ENCODE measurements at regions not wholly inside any gene's neighbourhood (a gene's known extent, or its start where the extent isn't known, plus 50 kb on each side); places are given as distances from the start of the nearest gene placed in this dataset.

DNA sequence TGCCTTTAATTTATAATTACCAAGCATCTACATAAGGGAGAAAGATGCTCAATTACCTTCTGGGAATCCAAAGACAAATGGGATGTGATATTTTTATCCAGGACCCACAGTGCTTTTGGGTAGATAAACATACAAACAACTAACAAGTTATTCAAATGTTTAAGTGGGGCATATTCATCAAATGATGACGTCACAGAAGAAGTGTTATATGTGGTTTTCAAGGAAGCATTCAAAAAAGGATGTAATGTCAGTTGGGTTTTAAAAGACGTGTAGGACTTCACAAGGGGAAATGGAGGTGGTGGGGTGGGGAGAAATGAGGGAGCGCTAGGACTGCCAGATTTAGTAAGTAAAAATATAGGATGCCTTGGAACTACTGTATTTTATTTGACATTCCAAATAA lies 915.9 kb downstream of the KCNA4 start:
- Histone ChIP-seq H3K4me3 (ENCODE audit: low read depth, low read length) (no peak overlapping the region), H3K27me3 (replicated peaks) (no peaks in the 10 kb centered on the region), H3K36me3 (replicated peaks) (no peaks in the 10 kb centered on the region), H3K27ac (no peak overlapping the region)
- in situ Hi-C loops (cut with HindIII; ENCODE audit: low pct_ligation_motif_present, low sequenced_read_pairs): no loop called here
- TF ChIP-seq, protein P1, sequence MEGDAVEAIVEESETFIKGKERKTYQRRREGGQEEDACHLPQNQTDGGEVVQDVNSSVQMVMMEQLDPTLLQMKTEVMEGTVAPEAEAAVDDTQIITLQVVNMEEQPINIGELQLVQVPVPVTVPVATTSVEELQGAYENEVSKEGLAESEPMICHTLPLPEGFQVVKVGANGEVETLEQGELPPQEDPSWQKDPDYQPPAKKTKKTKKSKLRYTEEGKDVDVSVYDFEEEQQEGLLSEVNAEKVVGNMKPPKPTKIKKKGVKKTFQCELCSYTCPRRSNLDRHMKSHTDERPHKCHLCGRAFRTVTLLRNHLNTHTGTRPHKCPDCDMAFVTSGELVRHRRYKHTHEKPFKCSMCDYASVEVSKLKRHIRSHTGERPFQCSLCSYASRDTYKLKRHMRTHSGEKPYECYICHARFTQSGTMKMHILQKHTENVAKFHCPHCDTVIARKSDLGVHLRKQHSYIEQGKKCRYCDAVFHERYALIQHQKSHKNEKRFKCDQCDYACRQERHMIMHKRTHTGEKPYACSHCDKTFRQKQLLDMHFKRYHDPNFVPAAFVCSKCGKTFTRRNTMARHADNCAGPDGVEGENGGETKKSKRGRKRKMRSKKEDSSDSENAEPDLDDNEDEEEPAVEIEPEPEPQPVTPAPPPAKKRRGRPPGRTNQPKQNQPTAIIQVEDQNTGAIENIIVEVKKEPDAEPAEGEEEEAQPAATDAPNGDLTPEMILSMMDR (IDR thresholded peaks at IDR 0.05; ENCODE audit: low read depth, low read length, missing control alignments): no peak
- no peak for DNase-seq

DNA sequence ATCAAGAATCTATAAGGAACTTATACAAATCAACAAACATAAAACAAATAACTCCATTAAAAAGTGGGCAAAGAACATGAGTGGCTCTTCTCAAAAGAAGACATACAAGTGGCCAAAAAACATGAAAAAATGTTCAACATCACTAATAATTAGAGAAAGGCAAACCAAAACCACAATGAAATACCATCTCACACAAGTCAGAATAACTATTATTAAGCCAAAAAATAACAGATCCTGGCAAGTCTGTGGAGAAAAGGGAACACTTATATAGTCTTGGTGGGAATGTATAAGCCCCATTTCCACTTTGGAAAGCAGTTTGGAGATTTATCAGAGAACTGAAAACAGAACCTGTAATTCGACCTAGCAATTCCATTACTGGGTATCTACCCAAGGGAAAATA lies 921.0 kb downstream of the KCNA4 start:
- Histone ChIP-seq H3K4me3 (ENCODE audit: low read depth, low read length) (no peak overlapping the region), H3K27me3 (replicated peaks) (no peaks in the 10 kb centered on the region), H3K27ac (no peak overlapping the region), H3K36me3 (replicated peaks) (no peaks in the 10 kb centered on the region)
- TF ChIP-seq, protein P1 (IDR thresholded peaks at IDR 0.05; ENCODE audit: low read depth, low read length, missing control alignments): no peak
- DNase-seq: no peak
- in situ Hi-C loops (cut with HindIII; ENCODE audit: low pct_ligation_motif_present, low sequenced_read_pairs): no loop called here

DNA sequence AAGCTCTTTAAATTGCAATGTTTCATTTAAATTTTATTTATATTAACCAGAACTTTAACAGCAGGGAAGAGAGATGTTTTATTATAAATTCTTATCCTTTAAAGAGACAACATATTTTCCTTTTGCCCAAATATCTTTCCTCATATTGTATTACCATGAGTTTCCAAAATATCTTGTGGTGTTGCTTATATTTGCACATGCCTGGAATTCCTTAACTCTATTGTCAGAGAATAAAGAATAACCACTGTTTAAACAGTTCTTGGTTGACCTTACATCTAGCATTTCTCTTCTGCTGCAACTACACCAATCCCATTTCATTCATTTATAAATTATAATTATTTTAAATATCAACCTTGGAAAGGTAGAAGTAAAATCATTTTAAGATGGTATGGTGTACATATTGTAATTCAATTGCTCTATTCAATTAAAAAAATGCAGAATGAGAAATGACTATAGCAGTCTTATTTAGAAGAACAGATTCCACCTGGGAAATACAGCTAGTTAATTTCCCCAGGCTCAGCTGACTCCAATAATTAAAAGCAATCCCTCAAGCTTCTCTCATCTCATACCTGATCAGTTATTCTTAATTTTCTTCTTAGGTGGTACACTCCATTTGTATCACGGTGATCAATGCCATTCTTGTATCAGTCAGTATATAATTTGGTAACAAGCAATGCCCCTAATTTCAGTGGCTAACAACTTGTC lies 923.3 kb downstream of the KCNA4 start:
- H3K36me3 ChIP-seq (replicated peaks): no peaks in the 10 kb centered on the region
- DNase-seq: no peak
- no peaks in the 10 kb centered on the region for H3K27me3 ChIP-seq (replicated peaks)
- TF ChIP-seq, protein P1 (IDR thresholded peaks at IDR 0.05; ENCODE audit: low read depth, low read length, missing control alignments): no peak
- no peak overlapping the region for H3K4me3 ChIP-seq (ENCODE audit: low read depth, low read length)
- in situ Hi-C loops (cut with HindIII; ENCODE audit: low pct_ligation_motif_present, low sequenced_read_pairs): no loop called here
- peak overlapping the region; percentile 5 for H3K27ac ChIP-seq

DNA sequence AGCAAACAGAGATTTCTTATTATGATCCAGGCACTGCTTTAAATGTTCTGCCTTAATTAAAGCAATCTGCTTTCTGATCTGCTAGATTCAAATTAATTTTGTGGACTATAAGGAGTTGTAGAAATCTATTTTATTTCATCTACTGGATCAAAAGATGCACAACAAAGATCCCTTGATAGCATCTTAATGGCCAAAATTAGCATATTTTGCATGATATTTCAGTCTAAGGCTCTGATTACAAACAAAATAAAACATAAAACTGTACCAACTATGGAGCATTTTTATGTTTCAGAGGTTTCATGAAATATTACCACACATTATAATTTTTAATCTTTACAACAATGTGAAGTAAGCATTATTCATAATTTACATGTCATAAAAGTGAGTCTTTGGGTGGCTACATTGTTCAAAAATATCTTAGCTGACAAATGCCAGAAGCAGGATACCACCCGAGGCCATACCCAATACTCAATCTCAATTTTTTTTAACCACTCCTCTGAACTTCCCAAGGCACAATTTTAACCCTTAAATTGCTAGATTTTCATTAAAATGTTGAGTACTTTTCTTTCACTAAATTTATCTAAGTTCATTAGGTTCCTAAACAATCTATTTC lies 929.5 kb downstream of the KCNA4 start:
- Histone ChIP-seq H3K4me3 (ENCODE audit: low read depth, low read length) (no peak overlapping the region), H3K27me3 (replicated peaks) (no peaks in the 10 kb centered on the region), H3K36me3 (replicated peaks) (no peaks in the 10 kb centered on the region), H3K27ac (no peak overlapping the region)
- TF ChIP-seq, protein P1 (IDR thresholded peaks at IDR 0.05; ENCODE audit: low read depth, low read length, missing control alignments): no peak
- DNase-seq: no peak
- in situ Hi-C loops (cut with HindIII; ENCODE audit: low pct_ligation_motif_present, low sequenced_read_pairs): no loop called here

DNA sequence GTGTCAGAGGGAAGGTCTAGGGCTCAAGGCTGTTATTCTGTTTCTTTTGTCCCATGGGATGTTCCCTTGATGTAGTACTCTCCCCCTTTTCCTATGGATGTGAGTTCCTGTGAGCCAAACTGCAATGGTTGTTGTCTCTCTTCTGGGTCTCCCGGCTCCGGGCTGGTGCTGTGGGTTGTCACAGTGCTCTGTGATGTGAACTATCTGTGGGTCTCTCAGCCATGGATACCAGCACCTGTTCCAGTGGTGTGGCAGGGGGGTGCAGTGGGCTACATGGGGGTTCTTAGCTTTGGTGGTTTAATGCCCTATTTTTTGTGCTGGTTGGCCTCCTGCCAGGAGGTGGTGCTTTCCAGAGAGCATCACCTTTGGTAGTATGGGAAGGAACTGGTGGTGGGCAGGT lies 941.1 kb downstream of the KCNA4 start:
- Histone ChIP-seq H3K4me3 (ENCODE audit: low read depth, low read length) (no peak overlapping the region), H3K27me3 (replicated peaks) (no peaks in the 10 kb centered on the region), H3K36me3 (replicated peaks) (no peaks in the 10 kb centered on the region), H3K27ac (no peak overlapping the region)
- no peak for DNase-seq
- in situ Hi-C loops (cut with HindIII; ENCODE audit: low pct_ligation_motif_present, low sequenced_read_pairs): no loop called here
- TF ChIP-seq, protein P1 (IDR thresholded peaks at IDR 0.05; ENCODE audit: low read depth, low read length, missing control alignments): no peak

Measured in brain microvascular endothelial cell (primary cell).